GM18873 (cell line): ENCODE measurements at regions not wholly inside any gene's neighbourhood (a gene's known extent, or its start where the extent isn't known, plus 50 kb on each side); places are given as distances from the start of the nearest gene placed in this dataset.

ENCODE experiments used
- ATAC-seq: cut with Tn5 transposase; IDR thresholded peaks from one replicate; pipeline ENCODE4 v1.9.1; 2021; ENCODE audit warnings: mild to moderate bottlenecking, moderate library complexity, moderate number of reproducible peaks; ENCODE audit not compliant: unreplicated experiment, low FRiP score

DNA sequence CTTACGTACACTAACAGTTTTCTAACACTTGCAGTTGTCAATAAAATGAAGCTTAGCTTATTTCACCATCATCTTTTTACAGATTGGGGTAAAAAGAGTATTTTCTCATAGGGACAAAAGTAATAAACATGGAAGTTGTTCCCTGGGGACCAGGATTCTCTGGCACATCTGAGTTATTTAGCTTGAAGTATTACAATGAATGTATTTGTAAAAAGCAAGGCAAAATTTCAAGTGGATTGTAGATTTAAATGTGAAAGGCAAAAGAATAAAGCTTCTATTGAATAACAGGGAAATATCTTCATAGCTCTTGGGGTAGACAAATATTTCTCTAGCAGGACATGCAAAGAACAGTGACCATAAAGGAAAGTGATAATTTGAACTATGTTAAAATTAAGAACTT, 260.0 kb upstream of the ECI2 start:
- ATAC-seq: no peak

- no peak for ATAC-seq
Observed at GRCh38 chr6:4394786-4395185, 259.4 kb upstream of the ECI2 start.

- no peak for ATAC-seq
Observed at GRCh38 chr6:4388675-4389074, 253.3 kb upstream of the ECI2 start.

GRCh38 chr6:4384656-4385055, 249.3 kb upstream of the ECI2 start:
- no peak for ATAC-seq

DNA sequence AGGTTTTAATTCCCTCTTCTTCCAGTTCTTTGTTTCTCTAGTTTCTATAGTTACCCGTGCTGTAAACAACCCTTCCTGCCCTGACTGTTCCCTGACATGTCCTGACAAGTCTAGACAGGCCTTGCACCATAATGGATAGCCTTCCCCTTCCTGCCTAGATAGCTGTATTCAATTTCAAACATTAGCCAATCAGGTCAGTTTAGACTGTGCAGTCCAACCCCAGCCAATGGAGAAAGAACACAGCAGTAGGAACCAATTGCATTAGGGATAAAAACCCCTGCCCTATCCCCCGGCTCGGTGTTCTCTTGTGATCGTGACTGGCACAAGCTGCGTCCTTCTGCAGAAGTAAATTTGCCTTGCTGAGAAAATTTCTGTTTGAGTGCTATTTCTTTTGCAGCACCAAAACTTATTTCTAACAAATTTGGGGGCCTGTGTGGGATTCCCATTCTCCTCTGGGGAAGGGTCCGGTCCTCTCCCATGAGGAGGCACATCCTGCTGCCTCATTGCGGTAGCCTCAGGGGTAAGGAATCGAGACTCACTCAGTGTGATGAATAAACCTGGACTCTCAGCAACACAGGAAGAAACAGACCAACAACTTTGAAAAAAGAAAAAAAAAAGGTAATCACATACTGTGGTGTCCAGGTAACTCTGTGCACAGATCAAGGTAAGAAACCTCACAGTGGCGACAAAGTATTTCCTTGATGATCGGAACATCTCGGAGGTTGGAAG, 248.7 kb upstream of the ECI2 start:
- ATAC-seq: no peak

- no peak for ATAC-seq
Observed at GRCh38 chr6:4382362-4382853, 247.0 kb upstream of the ECI2 start.

DNA sequence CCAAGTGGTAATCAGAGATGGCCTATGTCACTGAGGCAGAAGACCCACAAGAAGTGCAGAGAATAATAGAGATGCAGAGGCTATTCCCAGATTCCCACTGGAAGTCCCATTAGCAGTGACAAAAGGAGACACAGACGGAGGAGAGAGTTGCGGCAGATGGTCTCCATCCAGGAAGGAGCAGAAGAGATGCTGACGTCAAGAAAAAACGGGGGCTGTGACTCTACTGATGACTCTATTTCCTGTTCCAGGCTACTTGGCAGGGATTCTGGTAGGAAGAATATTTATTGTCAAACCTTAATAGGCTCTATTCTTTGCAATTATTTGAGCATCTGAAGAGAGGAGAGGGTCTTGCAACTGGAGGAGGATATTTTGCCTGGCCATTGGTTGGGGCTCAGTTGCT, 246.0 kb upstream of the ECI2 start:
- ATAC-seq: no peak

DNA sequence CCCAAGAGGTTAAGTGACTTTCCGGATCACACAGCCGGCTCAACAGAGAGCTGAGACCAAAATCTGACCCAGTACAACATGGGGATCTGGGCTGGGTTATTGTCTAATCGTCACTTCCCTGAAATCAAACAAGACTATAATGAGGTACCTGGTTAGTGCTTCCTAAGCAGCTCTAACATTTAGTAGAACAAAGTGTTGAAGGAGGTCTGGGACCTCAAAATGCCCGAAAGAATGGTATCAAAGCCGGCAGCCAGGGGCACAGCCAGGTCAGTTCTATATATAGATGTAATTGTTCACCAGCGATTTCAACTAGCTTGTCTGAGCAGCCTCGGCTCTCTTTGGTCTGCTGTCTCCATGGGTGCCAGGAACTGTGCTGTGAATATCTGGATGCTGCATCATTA, 245.5 kb upstream of the ECI2 start:
- no peak for ATAC-seq

- no peak for ATAC-seq
Observed at GRCh38 chr6:4379958-4380357, 244.6 kb upstream of the ECI2 start.

- no peak for ATAC-seq
Observed at GRCh38 chr6:4378319-4378996, 243.1 kb upstream of the ECI2 start.

GRCh38 chr6:4377603-4378002, 242.2 kb upstream of the ECI2 start:
- no peak for ATAC-seq

GRCh38 chr6:4374216-4374615, 238.8 kb upstream of the ECI2 start:
- no peak for ATAC-seq

GRCh38 chr6:4372866-4373265, 237.5 kb upstream of the ECI2 start:
- no peak for ATAC-seq

DNA sequence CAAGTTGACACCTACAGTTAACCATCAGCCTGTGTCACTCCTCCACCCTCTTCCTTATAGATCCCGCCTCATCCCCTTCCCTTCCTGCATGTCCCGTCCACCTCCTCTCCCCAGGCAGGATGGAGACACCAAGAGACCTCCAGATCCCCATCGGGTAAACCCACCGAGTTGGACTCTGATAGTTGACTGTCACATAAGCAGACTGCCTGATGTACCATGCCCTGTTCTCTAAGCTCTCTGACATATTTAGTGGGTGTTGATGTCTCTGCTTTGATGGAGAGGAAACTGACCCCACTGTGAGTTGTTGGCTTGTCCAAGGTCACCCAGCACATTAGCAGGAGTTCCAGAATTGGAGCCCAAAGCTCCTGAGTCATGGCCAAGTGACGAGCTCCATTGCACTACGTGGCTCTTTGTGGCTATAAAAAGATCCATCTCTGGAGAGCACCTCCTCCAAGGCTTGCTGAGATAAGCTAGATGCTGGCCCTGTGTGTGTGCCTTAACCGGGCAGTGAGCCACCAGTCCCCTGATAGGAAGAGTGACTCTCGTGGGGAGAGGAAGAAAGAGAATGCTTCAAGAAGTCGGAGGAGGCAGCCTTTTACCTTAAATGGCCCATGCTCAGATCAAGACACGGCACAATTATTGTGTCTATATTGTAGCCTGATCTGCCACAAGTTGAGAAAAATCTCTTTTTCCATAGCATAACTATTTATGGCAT, 236.0 kb upstream of the ECI2 start:
- no peak for ATAC-seq

GRCh38 chr6:4370066-4370465, 234.7 kb upstream of the ECI2 start:
- ATAC-seq: no peak

- ATAC-seq: no peak
Observed at GRCh38 chr6:4369616-4370015, 234.2 kb upstream of the ECI2 start.

DNA sequence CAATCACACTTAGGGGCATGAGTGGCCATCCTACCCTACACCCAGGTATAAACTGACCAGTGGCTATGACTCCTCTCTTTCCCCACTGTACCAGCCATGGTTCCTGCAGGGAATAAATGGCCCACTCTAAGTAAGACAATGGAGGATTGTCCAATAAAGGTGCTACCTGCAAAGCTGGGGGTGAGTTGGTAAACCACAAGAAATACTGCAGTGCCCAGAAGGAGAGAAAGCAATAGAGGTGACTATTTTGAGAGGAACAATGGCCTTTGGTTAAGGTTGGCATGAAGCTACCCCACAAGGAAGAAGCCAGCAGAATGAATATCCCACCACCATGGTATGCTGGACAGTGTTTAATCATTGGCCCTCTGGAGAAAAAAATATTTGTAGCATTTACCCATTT, 233.3 kb upstream of the ECI2 start:
- ATAC-seq: no peak

DNA sequence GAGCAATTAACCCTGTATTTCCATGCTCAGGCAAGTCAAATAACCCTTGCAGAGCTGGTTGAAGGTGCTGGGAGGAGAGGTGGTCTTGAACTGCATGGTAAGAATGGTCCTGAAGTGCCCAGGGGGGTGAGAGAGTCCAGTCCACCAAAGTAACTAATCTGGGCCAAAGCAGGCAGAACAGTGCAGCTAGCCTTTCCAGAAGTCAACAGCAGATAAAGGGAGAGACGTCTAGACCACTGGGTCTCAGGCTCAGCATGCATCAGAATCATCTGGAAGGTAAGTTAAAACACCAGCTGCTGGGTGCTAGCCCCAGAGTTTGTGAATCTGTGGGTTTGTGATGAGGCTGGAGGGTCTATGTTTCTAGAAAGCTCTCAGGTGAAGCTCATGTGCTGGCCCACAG, 232.3 kb upstream of the ECI2 start:
- no peak for ATAC-seq

- no peak for ATAC-seq
Observed at GRCh38 chr6:4366635-4367395, 231.4 kb upstream of the ECI2 start.

DNA sequence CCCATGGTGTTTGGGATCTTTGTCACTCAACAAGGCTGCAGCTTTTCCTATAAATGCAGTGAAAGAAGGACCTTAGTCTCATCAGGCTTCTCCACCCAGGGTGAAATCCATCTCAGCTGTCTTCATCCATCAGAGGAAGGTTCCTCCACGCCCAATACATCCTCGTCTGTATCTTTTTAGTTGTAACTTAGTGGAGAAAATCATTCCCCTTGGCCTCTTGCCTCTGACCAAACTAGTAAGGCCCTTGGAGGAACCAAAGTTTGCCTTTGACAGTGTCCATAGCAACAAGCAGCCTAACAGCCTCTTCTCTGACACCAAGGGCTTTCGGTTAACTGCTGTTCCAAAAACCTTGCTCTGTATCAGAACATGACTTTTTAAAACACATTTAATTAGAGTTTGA, 230.3 kb upstream of the ECI2 start:
- ATAC-seq: no peak

- ATAC-seq: no peak
Observed at GRCh38 chr6:4364711-4365110, 229.3 kb upstream of the ECI2 start.
